ENCODE measurements at regions not wholly inside any gene's neighbourhood (a gene's known extent, or its start where the extent isn't known, plus 50 kb on each side); places are given as distances from the start of the nearest gene placed in this dataset.
"Not testable (repeated sequence)": the region's sequence is repeated elsewhere in the genome, so short reads cannot be mapped to it uniquely, and the experiment has no call there.

GRCh38 chr6:78806792-78807191 lies 60.6 kb upstream of the IRAK1BP1 start:
- TF ChIP-seq CTCF, EP300, POLR2A (IDR thresholded peaks at IDR 0.05): not testable (repeated sequence)
